HepG2 (cell line): ENCODE measurements at regions not wholly inside any gene's neighbourhood (a gene's known extent, or its start where the extent isn't known, plus 50 kb on each side); places are given as distances from the start of the nearest gene placed in this dataset.

ENCODE experiments used
- ATAC-seq: fragments of 200-7000 bp; cut with Tn5 transposase; 3 replicates; pipeline ENCODE4 v1.9.1; 2020; ENCODE audit warnings: mild to moderate bottlenecking, moderate library complexity
- BruUV-seq: library from RNA; stranded (reverse); fragments of 400-500 nt; replicated peaks from 2 replicates; lab custom pipeline; 2021; lab: Mats Ljungman, UMichigan
- CTCF ChIA-PET: fragments of 300-600 bp; formaldehyde crosslinking; extraction: SDS; loops from one replicate; lab custom pipeline; 2021; ENCODE audit warnings: low total read pairs, inconsistent platforms, low intra/inter-chr PET ratio; lab: Yijun Ruan, JAX
- POLR2A ChIA-PET: fragments of 350-600 bp; sonication (Branson Sonifier 250); formaldehyde crosslinking; loops from one replicate; lab custom pipeline; 2020; ENCODE audit warnings: antibody characterized with exemption, inconsistent platforms; lab: Yijun Ruan, JAX
- DNase-seq: peaks from one replicate; pipeline ENCODE4 v3.0.0-alpha.2; 2015; ENCODE audit warnings: low spot score
- FAIRE-seq: peaks from 3 replicates; lab custom pipeline; 2011; peaks lifted over from hg19 to GRCh38; lab: Jason Lieb, UNC
- H2AFZ ChIP-seq: one replicate; pipeline ENCODE4 v1.6.1; 2011; ENCODE audit warnings: low read length, inconsistent platforms
- H3K27ac ChIP-seq: fragments of 300-600 bp; 3 replicates; pipeline ENCODE4 v1.8.0; 2011; ENCODE audit warnings: mixed run types, mild to moderate bottlenecking, mixed read lengths, low read length, inconsistent platforms; ENCODE audit not compliant: insufficient read depth; ENCODE audit errors: extremely low read length
- H3K27me3 ChIP-seq, 2 experiments: fragments of 200-600 bp in 1 of 2; 2 replicates in 1 of 2; 3 replicates in 1 of 2; pipeline versions ENCODE4 v1.6.0 to v1.8.0; 2011; ENCODE audit warnings: low read length in 2 of 2, mild to moderate bottlenecking in 2 of 2, moderate library complexity in 2 of 2, inconsistent platforms in 1 of 2; ENCODE audit not compliant: insufficient read depth in 2 of 2, control insufficient read depth in 1 of 2
- H3K36me3 ChIP-seq, 2 experiments: fragments of 200-600 bp in 1 of 2; replicated peaks in 1 of 2; 2 replicates in 1 of 2; 3 replicates in 1 of 2; pipeline versions ENCODE4 v1.5.1 to v1.8.0; 2011; ENCODE audit warnings: low read length in 2 of 2, inconsistent platforms in 1 of 2; ENCODE audit not compliant: insufficient read depth in 2 of 2, control insufficient read depth in 1 of 2
- H3K4me1 ChIP-seq: 2 replicates; pipeline ENCODE4 v1.5.1; 2012; ENCODE audit warnings: low read length, inconsistent platforms; ENCODE audit not compliant: insufficient read depth
- H3K4me2 ChIP-seq: 2 replicates; pipeline ENCODE4 v1.6.0; 2011; ENCODE audit warnings: low read depth, low read length, inconsistent platforms
- H3K4me3 ChIP-seq, 3 experiments: fragments of 200-600 bp in 1 of 3; sonication (generic), shearing (Covaris generic) in 1 of 3; replicated peaks in 1 of 3; 2 replicates each; pipeline ENCODE4 v1.5.1; 2011 to 2016; ENCODE audit warnings: low read length in 3 of 3, inconsistent platforms in 2 of 3, low read depth in 2 of 3, mild to moderate bottlenecking in 2 of 3, control low read depth in 1 of 3, mixed read lengths in 1 of 3; ENCODE audit not compliant: insufficient read depth in 1 of 3
- H3K79me2 ChIP-seq: one replicate; pipeline ENCODE4 v1.6.1; 2011; ENCODE audit warnings: low read length, inconsistent platforms; ENCODE audit not compliant: insufficient read depth
- H3K9ac ChIP-seq: 2 replicates; pipeline ENCODE4 v1.6.0; 2011; ENCODE audit warnings: mild to moderate bottlenecking, low read depth, low read length, inconsistent platforms; ENCODE audit not compliant: insufficient read depth
- H3K9me3 ChIP-seq: 2 replicates; pipeline ENCODE4 v1.5.1; 2012; ENCODE audit warnings: mild to moderate bottlenecking, low read length
- H4K20me1 ChIP-seq: 2 replicates; pipeline ENCODE4 v1.6.0; 2011; ENCODE audit warnings: inconsistent platforms, mild to moderate bottlenecking, low read length, moderate library complexity; ENCODE audit not compliant: insufficient read depth
- BCLAF1 ChIP-seq: fragments of 450-650 bp; IDR thresholded peaks from 2 replicates; pipeline ENCODE4 v1.6.1; 2017; ENCODE audit warnings: mild to moderate bottlenecking
- DMAP1 ChIP-seq: IDR thresholded peaks from 2 replicates; pipeline ENCODE4 v1.6.1; 2016
- GPBP1L1 ChIP-seq: sonication (generic); formaldehyde crosslinking; IDR thresholded peaks from 2 replicates; pipeline ENCODE4 v1.5.0; 2020; ENCODE audit warnings: mild to moderate bottlenecking, missing genetic modification reagents
- JARID2 ChIP-seq: sonication (generic); formaldehyde crosslinking; IDR thresholded peaks from 2 replicates; pipeline ENCODE4 v1.8.1; 2023; ENCODE audit warnings: missing genetic modification reagents, inconsistent platforms; ENCODE audit not compliant: insufficient replicate concordance
- MTA3 ChIP-seq: sonication (generic); formaldehyde crosslinking; IDR thresholded peaks from 2 replicates; pipeline ENCODE4 v1.4.0; 2020; ENCODE audit warnings: missing genetic modification reagents
- MXD3 ChIP-seq: IDR thresholded peaks from 2 replicates; pipeline ENCODE4 v1.6.1; 2016; ENCODE audit warnings: mild to moderate bottlenecking, missing biosample characterization, missing genetic modification reagents
- TCF7L2 ChIP-seq: IDR thresholded peaks from 2 replicates; pipeline ENCODE4 v1.6.1; 2011; ENCODE audit warnings: mild to moderate bottlenecking, low read depth, low read length, moderate library complexity
- THYN1 ChIP-seq: sonication (generic); formaldehyde crosslinking; IDR thresholded peaks from 2 replicates; pipeline ENCODE4 v1.8.1; 2023; ENCODE audit warnings: low read depth, mild to moderate bottlenecking, moderate library complexity, missing genetic modification reagents, borderline replicate concordance
- TRIM24 ChIP-seq: sonication (generic); formaldehyde crosslinking; IDR thresholded peaks from 2 replicates; pipeline ENCODE4 v1.8.0; 2022; ENCODE audit warnings: mild to moderate bottlenecking, missing genetic modification reagents
- ZBTB38 ChIP-seq: sonication (generic); formaldehyde crosslinking; IDR thresholded peaks from 2 replicates; pipeline ENCODE4 v1.5.1; 2020; ENCODE audit warnings: mild to moderate bottlenecking, missing genetic modification reagents
- ZBTB39 ChIP-seq: sonication (generic); formaldehyde crosslinking; IDR thresholded peaks from 2 replicates; pipeline ENCODE4 v1.5.0; 2020; ENCODE audit warnings: missing genetic modification reagents
- ZFYVE20 ChIP-seq: sonication (generic); formaldehyde crosslinking; IDR thresholded peaks from 2 replicates; pipeline ENCODE4 v1.8.0; 2023; ENCODE audit warnings: low read depth, mild to moderate bottlenecking, moderate library complexity, missing genetic modification reagents, borderline replicate concordance
- ZNF703 ChIP-seq: sonication (generic); formaldehyde crosslinking; IDR thresholded peaks from 2 replicates; pipeline ENCODE4 v1.5.1; 2020; ENCODE audit warnings: missing genetic modification reagents, mild to moderate bottlenecking, moderate library complexity, borderline replicate concordance
- ZNF724P ChIP-seq: sonication (generic); formaldehyde crosslinking; IDR thresholded peaks from 2 replicates; pipeline ENCODE4 v1.8.0; 2022; ENCODE audit warnings: missing genetic modification reagents, borderline replicate concordance
- ZNF788 ChIP-seq: sonication (generic); formaldehyde crosslinking; IDR thresholded peaks from 2 replicates; pipeline ENCODE4 v1.5.0; 2020; ENCODE audit warnings: mild to moderate bottlenecking, missing genetic modification reagents, borderline replicate concordance
- WGBS: methylation state at CpG from one replicate; pipeline ENCODE4 v1.1.6; 2017; ENCODE audit warnings: low lambda C conversion rate; 5-methylcytosine and 5-hydroxymethylcytosine counted together
- in situ Hi-C: cut with HindIII; loops from 2 replicates; pipeline ENCODE4 v1.10.0; 2017; ENCODE audit warnings: low pct_unique_long_range_greater_than_20kb; ENCODE audit not compliant: extremely low pct_ligation_motif_present
- intact Hi-C: fragments of 100-400 bp; cut with micrococcal nuclease; formaldehyde crosslinking; loops from one replicate; pipeline ENCODE4 v1.10.0; 2022; ENCODE audit not compliant: unreplicated experiment

DNA sequence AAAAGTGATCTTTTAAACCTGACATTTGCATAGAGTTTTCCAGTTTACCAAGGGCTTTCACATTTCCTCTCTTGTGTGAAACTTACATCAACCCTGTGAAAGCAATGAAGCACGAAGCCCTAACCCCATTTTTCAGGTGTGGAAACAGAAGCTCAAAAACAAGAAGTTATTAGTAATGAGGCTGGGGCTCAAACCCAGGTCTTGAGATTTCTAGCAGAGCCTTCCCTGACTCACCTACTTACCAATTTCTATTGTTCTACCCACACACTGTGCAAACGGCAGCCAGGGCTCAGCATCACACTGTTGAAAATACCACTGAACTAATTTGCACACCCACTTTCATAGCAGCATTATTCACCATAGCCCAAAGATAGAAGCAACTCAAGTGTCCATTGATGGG is 117.8 kb upstream of the IGF1R start:
- WGBS, result 0% methylated on average over 2 of the region's 2 CpGs
- H3K36me3 ChIP-seq, result no peaks in the 10 kb centered on the region
- no peak overlapping the region for H3K27ac ChIP-seq
- no peak overlapping the region for H3K4me2 ChIP-seq
- H3K9me3 ChIP-seq, result no peaks in the 10 kb centered on the region
- no peak overlapping the region for H3K4me3 ChIP-seq
- H4K20me1 ChIP-seq, result no peaks in the 10 kb centered on the region
- no peak overlapping the region for H2AFZ ChIP-seq
- no peaks in the 10 kb centered on the region for H3K79me2 ChIP-seq
- H3K27me3 ChIP-seq, result peaks cover 0 to 12% of the 10 kb centered on the region in 2 experiments; a peak in 1 of 5 replicates
- peaks cover 40% of the 10 kb centered on the region for H3K4me1 ChIP-seq
- no peak for FAIRE-seq
- no peak for ATAC-seq
- intact Hi-C loops (no loop called here), in situ Hi-C loops (no loop called here)
- ChIA-PET POLR2A (no interaction called here), CTCF (no interaction called here)
- no peak overlapping the region for H3K9ac ChIP-seq
- no peak for DNase-seq
- BruUV-seq, result no TSS peak
- TF ChIP-seq ZBTB38 (CRISPR knock-in tag), result no peak
- no peak for TF ChIP-seq MXD3
- TF ChIP-seq ZBTB39 (CRISPR knock-in tag), result no peak
- no peak for TF ChIP-seq TCF7L2
- TF ChIP-seq TRIM24 (CRISPR knock-in tag), result no peak
- no peak for TF ChIP-seq ZNF703 (CRISPR knock-in tag)
- no peak for TF ChIP-seq JARID2 (CRISPR knock-in tag)
- TF ChIP-seq MTA3 (CRISPR knock-in tag), result no peak
- no peak for TF ChIP-seq THYN1
- no peak for TF ChIP-seq DMAP1 (CRISPR knock-in tag)
- no peak for TF ChIP-seq ZNF788 (CRISPR knock-in tag)
- TF ChIP-seq ZFYVE20, result no peak
- TF ChIP-seq GPBP1L1, result no peak
- no peak for TF ChIP-seq BCLAF1
- no peak for TF ChIP-seq ZNF724P (CRISPR knock-in tag)
